AG09319 (cell line): ENCODE measurements at regions not wholly inside any gene's neighbourhood (a gene's known extent, or its start where the extent isn't known, plus 50 kb on each side); places are given as distances from the start of the nearest gene placed in this dataset.
"Not testable (repeated sequence)": the region's sequence is repeated elsewhere in the genome, so short reads cannot be mapped to it uniquely, and the experiment has no call there.

Experiments used
- DNase-seq: peaks from one replicate; pipeline ENCODE4 v3.0.0-alpha.2; 2010; ENCODE audit warnings: low read depth; ENCODE audit errors: extremely low read depth
- TF ChIP-seq, protein P1 (sequence below): IDR thresholded peaks from 2 replicates; pipeline ENCODE4 v1.5.1; 2011; ENCODE audit warnings: low read depth, mild to moderate bottlenecking, inconsistent platforms, low read length, moderate library complexity

DNA sequence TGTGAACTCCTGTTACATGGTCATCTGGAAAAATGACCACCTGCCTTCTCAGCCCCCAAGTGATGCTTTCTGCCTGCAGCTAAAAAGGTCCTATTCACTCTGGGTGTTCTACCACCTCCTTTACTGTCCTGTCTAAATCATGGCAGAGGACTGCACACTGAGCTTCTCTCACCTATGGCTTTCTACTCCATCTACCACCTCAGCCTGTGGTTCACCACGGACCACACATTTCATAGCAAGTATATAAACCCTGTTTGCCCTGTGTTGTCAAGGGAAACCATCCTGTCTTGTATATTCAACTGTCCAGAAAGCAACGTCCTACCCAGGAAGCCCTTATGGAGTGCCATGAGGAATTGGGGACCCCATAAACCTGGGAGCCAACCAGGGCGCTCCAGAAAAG is 167.4 kb upstream of the ITGA1 start:
- TF ChIP-seq, protein P1, sequence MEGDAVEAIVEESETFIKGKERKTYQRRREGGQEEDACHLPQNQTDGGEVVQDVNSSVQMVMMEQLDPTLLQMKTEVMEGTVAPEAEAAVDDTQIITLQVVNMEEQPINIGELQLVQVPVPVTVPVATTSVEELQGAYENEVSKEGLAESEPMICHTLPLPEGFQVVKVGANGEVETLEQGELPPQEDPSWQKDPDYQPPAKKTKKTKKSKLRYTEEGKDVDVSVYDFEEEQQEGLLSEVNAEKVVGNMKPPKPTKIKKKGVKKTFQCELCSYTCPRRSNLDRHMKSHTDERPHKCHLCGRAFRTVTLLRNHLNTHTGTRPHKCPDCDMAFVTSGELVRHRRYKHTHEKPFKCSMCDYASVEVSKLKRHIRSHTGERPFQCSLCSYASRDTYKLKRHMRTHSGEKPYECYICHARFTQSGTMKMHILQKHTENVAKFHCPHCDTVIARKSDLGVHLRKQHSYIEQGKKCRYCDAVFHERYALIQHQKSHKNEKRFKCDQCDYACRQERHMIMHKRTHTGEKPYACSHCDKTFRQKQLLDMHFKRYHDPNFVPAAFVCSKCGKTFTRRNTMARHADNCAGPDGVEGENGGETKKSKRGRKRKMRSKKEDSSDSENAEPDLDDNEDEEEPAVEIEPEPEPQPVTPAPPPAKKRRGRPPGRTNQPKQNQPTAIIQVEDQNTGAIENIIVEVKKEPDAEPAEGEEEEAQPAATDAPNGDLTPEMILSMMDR: no peak
- no peak for DNase-seq

DNA sequence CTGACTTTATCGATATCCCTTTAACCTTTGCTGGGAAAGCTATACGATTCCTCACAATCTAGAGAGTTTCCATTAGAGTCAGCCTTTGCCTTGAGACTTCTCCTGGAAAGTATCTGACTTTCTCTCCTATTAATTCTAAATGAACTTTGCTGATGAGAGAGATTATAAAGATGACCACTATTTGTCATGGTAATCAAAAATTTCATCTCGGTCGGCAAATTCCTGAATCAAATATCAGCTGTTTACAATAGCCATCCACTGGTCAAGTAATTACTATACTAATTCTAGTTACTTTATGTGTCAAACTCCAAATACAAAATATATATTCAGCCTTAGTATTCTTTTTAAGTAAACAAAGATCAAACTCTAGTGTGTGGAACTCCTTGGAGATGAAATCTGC is 164.4 kb upstream of the ITGA1 start:
- DNase-seq: no peak
- TF ChIP-seq, protein P1: no peak

DNA sequence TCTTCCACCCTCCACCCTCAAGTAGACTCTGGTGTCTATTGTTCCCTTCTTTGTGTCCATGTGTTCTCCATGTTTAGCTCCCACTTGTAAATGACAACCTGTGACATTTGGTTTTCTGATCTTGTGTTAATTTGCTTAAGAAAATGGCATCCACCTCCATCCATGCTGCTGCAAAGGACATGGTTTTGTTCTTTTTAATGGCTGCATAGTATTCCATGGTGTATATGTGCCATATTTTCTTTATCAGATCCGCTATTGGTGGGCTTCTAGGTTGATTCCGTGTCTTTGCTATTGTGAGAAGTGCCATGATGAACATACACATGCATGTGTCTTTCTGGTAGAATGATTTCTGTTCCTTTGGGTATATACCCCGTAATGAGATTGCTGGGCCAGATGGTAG is 163.4 kb upstream of the ITGA1 start:
- TF ChIP-seq, protein P1: no peak
- no peak for DNase-seq

DNA sequence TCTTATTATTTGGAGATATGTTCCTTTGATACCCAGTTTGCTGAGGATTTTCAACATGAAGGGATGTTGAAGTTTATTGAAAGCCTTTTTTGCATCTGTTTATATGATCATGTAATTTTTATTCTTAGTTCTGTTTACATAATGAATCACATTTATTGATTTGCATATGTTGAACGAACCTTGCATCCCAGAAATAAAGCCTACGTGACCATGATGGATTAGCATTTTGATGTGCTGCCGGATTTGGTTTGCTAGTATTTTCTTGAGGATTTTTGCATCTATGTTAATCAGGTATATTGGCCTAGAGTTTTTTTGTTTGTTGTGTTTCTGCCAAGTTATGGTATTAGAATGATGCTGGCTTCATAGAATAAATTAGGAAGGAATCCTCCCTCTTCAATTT is 161.4 kb upstream of the ITGA1 start:
- TF ChIP-seq, protein P1: no peak
- DNase-seq: no peak

DNA sequence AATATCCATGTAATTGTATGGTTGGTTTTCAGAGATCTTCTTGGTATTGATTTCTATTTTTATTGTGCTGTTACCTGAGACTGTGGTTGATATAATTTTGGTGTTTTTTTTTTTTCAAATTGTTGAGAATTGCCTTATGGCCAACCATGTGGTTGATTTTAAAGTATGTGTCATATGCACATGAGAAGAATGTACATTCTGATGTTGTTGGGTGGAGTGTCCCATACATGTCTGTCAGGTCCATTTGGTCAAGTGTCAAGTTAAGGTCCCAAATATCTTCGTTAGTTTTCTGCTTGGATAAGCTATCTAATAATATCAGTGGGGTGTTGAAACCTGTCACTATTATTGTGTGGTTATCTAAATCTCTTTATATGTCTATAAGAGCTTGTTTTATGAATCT is 160.0 kb upstream of the ITGA1 start:
- TF ChIP-seq, protein P1: no peak
- no peak for DNase-seq

DNA sequence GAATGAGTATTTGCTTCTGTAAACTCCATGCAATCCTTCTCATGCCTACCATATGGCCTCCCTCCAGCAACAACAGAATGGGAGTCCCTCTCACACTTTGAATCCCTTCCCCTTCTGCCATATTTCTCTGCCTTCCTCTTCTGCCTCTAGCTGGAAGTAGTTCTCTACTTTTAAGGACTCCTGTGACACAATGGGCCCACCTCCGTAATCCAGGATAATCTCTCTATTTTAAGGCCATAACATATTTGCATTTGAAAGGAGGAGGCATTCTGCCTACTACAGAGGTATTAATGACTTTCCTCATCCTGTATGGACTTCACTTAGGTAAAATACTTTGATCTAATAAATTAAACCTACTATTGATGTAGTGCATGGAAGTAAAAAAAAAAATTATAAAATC is 155.4 kb upstream of the ITGA1 start:
- no peak for DNase-seq
- TF ChIP-seq, protein P1: no peak

DNA sequence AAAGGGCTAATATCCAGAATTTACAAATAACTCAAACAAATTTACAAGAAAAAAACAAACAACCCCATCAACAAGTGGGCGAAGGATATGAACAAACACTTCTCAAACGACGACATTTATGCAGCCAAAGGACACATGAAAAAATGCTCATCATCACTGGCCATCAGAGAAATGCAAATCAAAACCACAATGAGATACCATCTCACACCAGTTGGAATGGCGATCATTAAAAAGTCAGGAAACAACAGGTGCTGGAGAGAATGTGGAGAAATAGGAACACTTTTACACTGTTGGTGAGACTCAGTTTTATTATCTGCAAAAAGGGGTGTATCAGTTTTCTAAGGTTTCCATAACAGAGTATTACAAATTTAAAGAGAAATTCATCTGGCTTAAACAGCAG is 153.5 kb upstream of the ITGA1 start:
- DNase-seq: not testable (repeated sequence)

DNA sequence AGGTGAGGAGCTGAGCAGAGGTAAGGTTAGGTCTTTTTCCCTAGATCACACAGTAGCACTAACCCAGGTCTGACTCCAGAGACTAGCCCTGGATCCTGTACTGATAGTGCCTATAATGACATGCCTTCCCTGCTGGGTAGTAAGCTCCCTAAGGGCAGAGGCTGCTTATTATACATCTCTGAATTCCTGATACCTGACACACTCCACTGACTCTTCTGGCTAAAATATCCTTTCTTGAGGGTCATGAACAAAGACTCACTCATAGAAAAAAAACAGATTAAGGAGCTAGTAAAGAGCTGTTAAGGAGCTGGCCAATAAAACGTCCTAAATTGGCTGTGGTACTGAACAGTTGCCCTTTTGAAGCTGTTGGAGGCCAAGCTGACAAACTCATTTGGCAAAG is 149.0 kb upstream of the ITGA1 start:
- TF ChIP-seq, protein P1: no peak
- DNase-seq: no peak
